ENCODE measurements at regions not wholly inside any gene's neighbourhood (a gene's known extent, or its start where the extent isn't known, plus 50 kb on each side); places are given as distances from the start of the nearest gene placed in this dataset.

DNA sequence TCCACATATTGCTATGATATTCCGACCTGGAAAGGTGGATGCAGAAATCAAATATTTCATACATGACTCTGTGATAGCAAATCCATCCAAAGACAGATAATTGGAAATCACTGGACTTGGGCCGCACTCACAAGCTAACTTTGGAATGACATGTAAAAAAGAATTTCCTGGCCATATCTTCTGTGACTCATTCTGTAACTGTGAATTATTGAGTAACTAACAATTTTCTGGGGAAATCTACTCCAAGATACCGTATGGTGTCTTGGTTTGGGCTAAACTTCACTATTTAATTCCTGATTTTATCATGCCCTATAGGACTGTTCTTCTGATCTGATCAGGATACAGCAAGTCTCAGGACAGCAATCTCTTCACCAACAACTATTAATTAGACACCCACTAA, 92.7 kb upstream of the LY86 start:
- Mint-ChIP-seq H3K4me3 (no peak overlapping the region), H3K9me3 (peaks cover 61% of the 10 kb centered on the region), H3K27me3 (ENCODE audit: insufficient read depth) (no peaks in the 10 kb centered on the region; the same call in 1 of the 2 replicates), H3K4me1 (ENCODE audit: low read depth) (no peaks in the 10 kb centered on the region), H3K36me3 (ENCODE audit: low read depth) (no peaks in the 10 kb centered on the region), H3K27ac (no peak overlapping the region)
- TF ChIP-seq, protein P1, sequence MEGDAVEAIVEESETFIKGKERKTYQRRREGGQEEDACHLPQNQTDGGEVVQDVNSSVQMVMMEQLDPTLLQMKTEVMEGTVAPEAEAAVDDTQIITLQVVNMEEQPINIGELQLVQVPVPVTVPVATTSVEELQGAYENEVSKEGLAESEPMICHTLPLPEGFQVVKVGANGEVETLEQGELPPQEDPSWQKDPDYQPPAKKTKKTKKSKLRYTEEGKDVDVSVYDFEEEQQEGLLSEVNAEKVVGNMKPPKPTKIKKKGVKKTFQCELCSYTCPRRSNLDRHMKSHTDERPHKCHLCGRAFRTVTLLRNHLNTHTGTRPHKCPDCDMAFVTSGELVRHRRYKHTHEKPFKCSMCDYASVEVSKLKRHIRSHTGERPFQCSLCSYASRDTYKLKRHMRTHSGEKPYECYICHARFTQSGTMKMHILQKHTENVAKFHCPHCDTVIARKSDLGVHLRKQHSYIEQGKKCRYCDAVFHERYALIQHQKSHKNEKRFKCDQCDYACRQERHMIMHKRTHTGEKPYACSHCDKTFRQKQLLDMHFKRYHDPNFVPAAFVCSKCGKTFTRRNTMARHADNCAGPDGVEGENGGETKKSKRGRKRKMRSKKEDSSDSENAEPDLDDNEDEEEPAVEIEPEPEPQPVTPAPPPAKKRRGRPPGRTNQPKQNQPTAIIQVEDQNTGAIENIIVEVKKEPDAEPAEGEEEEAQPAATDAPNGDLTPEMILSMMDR (IDR thresholded peaks at IDR 0.05), result no peak
- no peak for DNase-seq

DNA sequence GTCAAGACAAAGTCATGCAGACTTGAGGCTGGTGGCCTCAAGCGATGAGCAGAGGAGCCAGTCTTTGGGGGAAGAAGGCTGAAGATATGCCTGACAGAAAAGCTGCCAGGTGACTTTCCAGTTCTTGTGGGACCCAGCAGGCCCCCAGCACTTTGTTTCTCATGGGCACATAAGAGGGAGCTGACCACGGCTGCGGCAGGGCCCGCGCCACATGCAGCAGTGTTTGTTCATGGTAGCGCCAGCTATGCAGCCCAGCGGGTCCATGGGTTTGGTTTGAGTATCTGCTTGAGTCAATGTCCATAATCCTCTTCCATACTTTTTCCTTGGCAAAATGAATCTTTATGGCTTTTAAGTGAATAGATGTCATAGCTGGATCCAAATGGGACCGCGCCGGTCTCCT, 91.0 kb upstream of the LY86 start:
- H3K36me3 Mint-ChIP-seq (ENCODE audit: low read depth), result no peaks in the 10 kb centered on the region
- peaks cover 54% of the 10 kb centered on the region for H3K9me3 Mint-ChIP-seq
- H3K27ac Mint-ChIP-seq, result no peak overlapping the region
- TF ChIP-seq, protein P1 (IDR thresholded peaks at IDR 0.05), result no peak
- no peaks in the 10 kb centered on the region for H3K4me1 Mint-ChIP-seq (ENCODE audit: low read depth)
- no peaks in the 10 kb centered on the region; the same call in 1 of the 2 replicates for H3K27me3 Mint-ChIP-seq (ENCODE audit: insufficient read depth)
- H3K4me3 Mint-ChIP-seq, result no peak overlapping the region
- DNase-seq, result no peak

DNA sequence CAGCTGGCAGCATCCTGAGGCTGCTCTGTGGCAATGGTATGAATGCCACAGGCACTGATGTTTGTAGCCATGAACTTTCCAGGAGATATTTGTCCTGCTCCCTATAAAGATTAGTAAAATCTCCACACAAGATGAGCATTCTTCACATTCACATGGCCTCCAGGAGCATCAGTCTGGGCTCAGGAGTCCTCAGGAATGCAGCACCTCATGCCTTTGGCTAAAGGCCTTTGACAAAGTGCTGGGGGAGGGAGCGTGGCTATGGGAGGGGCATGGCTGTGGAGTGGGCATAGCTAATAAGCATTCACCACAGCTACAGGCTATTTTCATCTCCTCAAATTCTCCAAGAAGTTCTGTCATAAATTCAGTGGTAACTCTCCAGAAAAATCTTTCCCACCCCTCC, 90.5 kb upstream of the LY86 start:
- TF ChIP-seq, protein P1 (IDR thresholded peaks at IDR 0.05), result no peak
- DNase-seq, result no peak
- Mint-ChIP-seq H3K4me3 (no peak overlapping the region), H3K27ac (no peak overlapping the region), H3K36me3 (ENCODE audit: low read depth) (no peaks in the 10 kb centered on the region), H3K27me3 (ENCODE audit: insufficient read depth) (no peaks in the 10 kb centered on the region; the same call in 1 of the 2 replicates), H3K9me3 (peaks cover 51% of the 10 kb centered on the region), H3K4me1 (ENCODE audit: low read depth) (no peaks in the 10 kb centered on the region)

DNA sequence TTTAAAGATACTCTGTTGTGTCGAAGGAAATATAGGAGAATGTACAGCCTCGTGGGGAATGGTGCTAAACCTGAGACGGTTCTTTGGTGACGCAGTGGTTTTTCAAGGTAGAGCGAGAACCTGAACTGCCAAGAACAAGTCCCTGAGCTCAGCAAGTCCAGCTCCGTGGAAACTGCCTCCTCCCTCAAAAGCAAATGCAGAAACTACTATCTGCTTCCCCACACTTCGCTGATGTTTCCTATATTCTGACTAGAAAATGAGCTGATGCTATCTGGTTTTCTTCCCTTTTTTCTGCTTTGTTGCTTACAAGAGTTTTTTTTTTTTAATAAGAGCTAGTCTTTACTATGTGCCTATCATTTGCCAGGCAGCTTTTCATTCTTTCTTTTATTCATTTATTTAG, 85.3 kb upstream of the LY86 start:
- H3K9me3 Mint-ChIP-seq, result peaks cover 55% of the 10 kb centered on the region
- no peak for DNase-seq
- no peaks in the 10 kb centered on the region for H3K36me3 Mint-ChIP-seq (ENCODE audit: low read depth)
- no peak overlapping the region for H3K4me3 Mint-ChIP-seq
- H3K27ac Mint-ChIP-seq, result no peak overlapping the region
- H3K27me3 Mint-ChIP-seq (ENCODE audit: insufficient read depth), result no peaks in the 10 kb centered on the region; the same call in none of the 2 replicates
- H3K4me1 Mint-ChIP-seq (ENCODE audit: low read depth), result no peaks in the 10 kb centered on the region
- TF ChIP-seq, protein P1 (IDR thresholded peaks at IDR 0.05), result no peak

DNA sequence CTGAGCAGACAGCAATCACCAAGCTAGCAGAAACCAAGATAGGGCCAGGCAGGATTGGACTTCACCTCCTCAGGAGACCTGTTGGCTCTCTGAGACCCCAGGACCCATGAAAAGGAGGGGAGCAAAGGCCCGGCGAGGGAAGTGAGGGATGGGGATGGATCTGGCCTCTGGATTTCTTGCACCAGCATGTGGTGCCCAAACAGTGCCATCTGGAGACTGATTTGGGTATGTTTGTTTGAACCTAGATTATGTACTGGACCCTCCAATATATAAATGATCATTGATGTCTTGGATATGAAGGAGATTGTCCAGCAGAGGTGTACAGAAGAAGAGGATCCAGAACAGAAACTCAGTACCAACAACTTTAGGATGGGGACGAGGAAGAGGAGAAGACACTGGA, 83.4 kb upstream of the LY86 start:
- peaks cover 54% of the 10 kb centered on the region for H3K9me3 Mint-ChIP-seq
- H3K4me3 Mint-ChIP-seq, result no peak overlapping the region
- no peaks in the 10 kb centered on the region for H3K4me1 Mint-ChIP-seq (ENCODE audit: low read depth)
- no peaks in the 10 kb centered on the region; the same call in 1 of the 2 replicates for H3K27me3 Mint-ChIP-seq (ENCODE audit: insufficient read depth)
- H3K36me3 Mint-ChIP-seq (ENCODE audit: low read depth), result no peaks in the 10 kb centered on the region
- TF ChIP-seq, protein P1 (IDR thresholded peaks at IDR 0.05), result no peak
- no peak for DNase-seq
- H3K27ac Mint-ChIP-seq, result no peak overlapping the region

DNA sequence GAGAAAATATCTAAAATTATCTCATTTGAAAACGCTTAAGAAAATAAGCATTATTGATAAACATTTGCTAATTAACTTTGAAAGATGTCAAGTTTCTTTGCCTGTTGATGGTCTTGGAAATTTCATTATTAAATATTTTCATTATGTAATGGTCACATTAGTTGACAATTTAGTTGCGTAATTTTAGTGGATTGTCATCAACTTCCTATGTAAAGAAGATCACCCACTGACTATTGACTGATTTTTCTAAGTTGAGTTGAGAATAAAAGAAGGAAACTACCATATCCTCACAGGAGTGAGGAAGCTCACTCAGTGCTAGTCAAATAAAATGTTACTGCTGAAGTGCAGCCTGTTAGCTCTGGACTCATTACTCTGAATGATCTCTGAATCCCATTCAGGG, 79.9 kb upstream of the LY86 start:
- peaks cover 43% of the 10 kb centered on the region for H3K9me3 Mint-ChIP-seq
- no peaks in the 10 kb centered on the region; the same call in 1 of the 2 replicates for H3K27me3 Mint-ChIP-seq (ENCODE audit: insufficient read depth)
- no peak overlapping the region for H3K4me3 Mint-ChIP-seq
- H3K4me1 Mint-ChIP-seq (ENCODE audit: low read depth), result no peaks in the 10 kb centered on the region
- TF ChIP-seq, protein P1 (IDR thresholded peaks at IDR 0.05), result no peak
- H3K27ac Mint-ChIP-seq, result no peak overlapping the region
- no peak for DNase-seq
- no peaks in the 10 kb centered on the region for H3K36me3 Mint-ChIP-seq (ENCODE audit: low read depth)

Data from HFFc6 (cell line).